Occipital lobe (tissue), 1 donor: ENCODE measurements at regions not wholly inside any gene's neighbourhood (a gene's known extent, or its start where the extent isn't known, plus 50 kb on each side); places are given as distances from the start of the nearest gene placed in this dataset.

ENCODE experiments used
- DNase-seq: peaks from one replicate; lab custom pipeline; 2025; lab: John Stamatoyannopoulos, UW

DNA sequence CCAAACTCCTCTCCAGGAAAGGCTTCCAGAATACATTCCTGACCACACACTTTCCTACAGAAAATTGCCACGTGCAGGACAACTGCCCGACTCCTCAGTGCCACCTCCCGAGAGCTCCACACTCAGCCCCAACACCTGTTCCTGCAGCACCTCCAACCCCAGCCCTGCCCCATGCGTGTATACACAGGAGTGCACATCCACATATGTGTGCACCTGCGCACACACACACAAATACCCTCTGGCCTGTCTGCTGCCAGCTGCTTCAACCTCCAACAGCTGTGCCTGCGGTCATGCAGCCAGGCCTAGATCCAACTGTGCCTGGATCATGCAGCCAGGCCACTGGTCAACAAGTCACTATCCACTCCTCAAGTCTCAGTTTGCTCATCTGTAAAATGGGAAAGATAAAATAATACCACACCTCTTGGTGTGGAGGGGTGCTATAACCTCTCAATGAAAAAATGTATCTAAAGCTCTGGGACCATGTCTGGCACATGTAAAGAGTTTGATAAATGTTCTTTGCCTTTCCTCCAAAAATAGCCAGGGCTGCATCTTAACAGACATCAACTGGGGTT is 152.1 kb upstream of the ID2 start:
- no peak for DNase-seq

DNA sequence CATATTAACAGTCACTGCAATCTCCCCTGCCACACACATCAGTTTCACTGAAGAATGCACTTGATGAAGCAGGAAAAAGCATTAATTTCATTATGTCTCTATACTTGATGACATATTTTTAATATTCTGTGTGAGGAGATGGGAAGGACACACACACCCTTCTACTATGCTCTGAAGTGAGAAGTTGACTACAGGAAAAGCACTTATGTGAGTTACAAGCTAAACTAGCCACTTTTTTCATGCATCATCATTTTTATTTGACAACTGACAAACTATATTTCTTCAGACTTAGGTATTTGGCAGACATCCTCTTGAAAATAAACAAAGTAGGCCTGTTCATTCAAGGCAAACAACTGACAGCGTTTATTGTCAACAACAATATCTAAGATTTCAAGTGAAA is 150.4 kb upstream of the ID2 start:
- DNase-seq: no peak

DNA sequence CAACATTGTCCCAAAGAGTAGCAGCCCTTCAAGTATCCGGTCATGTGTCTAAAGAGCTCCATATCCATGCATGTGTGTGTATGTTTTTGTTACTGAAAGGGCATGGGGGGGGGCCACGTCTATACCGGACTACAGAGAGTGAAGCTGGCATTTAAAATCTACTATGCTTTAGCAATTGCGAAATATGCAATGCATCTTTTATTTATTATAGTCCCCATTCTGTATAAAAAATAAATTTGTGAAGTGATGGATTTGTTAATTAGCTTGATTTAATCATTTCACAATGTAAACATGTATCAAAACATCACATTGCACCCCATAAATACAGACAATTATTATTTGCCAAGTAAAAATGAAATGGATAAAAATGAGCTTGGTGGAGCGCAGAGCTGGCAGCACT is 149.4 kb upstream of the ID2 start:
- no peak for DNase-seq

DNA sequence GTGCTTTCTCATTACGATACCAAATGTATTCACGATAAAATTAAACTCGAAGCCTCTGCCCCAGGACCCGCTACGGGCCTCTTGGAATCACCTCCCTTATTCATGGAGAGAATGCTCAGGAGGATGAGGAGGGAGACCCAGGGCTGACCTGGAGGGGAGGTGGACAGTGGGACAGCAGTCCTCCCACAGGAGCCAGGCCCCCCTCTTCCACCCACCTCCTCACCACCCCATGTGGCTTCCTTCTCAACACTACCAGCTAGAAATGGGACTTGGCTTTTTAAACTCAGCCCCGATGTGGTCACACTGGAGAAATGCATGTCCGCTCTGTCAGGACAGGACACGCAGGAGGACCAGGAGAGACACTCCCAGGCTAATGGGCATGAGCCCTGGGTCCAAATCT is 147.9 kb upstream of the ID2 start:
- no peak for DNase-seq

DNA sequence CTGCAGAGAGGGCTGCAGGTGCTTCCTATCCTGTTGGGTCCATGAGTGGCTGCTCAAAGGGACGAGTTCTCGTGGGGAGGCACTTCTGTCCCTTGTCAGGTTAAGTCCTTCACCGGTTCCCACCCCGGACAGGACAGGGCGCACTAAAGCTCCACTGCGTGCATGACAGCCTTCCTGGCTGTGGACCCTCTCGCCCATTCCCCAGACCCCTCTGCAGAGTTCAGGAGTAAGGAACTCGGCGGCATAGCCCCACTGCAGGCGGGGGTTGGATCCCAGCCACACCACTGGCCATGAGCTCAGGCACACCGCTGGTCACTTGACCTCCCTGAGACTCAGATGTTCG is 147.5 kb upstream of the ID2 start:
- DNase-seq: no peak

DNA sequence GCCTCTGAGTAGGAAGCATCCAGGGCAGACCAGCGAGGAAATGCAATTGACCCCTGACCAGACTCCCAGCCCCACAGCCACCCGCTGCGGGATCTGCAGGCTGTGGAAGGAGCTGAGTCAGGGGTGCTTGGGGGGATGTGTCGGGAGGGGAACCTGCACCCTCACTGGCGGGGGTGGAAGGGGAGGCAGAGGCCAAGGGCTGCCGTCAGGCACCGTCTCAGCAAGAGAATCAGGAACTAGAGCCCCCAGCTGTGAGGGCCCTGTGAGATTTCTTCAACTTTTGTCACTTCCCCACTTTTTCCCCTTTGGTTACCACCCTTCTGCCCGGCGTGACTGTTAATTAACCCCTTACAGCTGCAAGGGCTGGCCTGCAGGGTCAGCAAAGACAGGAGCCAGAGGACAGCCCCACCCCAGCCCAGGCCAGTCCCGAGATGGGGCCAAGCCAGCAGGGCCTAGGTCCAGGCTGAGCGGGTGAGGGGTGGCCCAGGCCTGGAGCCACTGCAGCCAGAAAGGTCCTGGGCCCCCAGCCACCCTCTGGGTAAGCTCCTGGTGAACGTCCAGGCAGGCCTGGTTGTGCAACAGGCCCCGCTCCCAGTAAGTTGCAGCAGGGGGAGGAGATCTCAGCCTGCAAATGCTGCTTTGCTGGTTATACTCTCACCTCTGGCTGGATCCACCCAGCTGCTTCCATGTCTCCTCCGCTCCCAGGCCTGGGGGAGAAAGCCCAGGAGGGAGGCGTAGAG is 147.0 kb upstream of the ID2 start:
- peak; percentile 51 for DNase-seq

DNA sequence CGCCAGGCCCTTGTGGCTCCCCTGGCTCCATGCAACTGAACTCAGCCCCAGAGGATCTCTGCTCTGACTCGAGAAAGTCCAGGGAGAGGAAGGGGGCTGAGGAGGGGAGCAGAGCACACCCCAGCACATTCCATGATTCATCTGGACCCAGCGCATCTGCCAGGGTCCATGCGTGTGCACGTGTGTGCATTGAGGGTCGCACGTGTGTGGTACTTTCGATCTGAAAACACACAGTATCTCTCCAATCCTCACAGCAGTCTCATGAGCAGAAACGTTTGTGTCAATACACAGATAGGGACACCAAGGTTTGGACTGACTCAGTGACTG is 146.4 kb upstream of the ID2 start:
- no peak for DNase-seq

DNA sequence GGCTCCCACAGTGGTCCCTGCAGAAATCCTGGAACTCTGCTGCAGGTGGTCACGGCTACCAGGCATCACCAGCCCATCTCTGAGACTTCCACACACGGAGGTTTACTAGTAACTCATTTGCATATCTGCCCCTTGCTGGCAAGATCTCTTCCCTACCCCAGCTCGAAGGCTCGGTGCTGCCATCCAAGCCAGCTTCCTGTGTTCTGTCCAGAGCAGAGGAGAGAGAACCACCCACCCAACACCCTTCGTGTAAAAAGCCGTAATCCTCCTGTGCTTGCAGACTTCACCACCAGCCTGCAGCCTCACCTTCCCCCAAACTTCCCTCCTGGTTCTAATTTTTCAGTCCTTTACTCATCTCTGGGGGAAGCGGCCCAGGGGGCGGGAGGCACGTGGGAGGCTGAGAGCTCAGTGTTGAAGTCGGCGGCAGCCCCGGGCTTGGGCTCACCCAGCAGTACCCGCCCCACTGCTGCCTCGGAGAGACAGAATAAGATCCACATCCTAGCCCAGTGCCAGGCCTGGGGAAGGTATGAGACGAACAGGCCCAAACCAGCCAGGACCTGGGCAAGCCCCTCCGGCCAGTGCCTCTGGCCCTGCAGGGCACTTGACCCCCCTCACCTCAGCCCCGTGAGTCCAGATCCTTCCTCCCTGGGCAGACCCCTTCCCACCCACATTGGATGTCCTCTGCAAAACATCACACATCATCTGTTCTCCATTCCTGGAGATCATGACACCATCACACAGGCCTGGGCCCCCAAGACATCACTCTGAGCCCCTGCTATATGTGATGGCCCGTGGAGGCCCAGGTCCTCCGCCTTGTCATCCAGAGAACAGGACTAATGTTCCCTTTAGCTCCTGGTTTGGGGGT is 145.8 kb upstream of the ID2 start:
- peak; percentile 82 for DNase-seq

DNA sequence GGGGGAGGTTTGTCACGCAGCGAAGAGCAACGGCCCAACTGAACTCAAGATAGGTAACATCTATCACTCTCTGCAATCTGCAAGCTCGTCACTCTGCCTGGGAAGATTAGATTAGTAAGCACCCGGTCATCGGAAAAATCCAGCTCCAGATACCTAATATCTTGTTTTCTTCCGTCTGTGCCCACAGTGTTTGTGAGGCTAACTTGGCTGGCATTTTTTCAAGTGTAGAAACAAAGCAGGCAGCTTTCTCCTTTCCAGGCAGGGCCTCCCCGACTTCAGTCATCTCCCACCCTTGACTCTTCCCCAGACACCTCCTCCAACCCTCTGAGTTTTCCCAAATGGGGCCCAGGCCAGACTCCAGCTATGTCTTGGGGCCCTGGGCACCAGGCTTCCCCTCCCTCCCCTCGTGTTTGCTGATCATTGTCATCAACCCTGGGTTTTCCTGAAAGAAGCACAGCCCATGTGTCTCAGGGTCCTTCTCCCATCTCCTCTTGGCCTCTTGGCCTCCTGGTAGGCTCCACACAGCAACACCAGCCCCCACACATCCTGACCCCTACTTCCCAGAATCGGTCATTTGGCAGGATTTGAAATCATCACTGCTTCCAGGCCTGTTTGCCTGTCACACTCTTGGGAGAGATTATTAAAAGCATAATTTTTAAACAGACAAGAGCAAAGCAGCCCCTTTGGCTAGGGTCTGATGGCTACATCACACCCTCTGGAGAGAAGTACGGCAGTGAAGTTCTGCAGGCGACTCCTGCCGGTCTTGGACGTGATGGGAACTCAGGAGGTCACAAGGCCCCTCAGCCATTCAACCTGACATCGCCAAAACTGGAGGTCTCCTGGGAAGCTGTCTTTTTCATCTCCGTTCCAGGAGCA is 144.9 kb upstream of the ID2 start:
- DNase-seq: no peak

DNA sequence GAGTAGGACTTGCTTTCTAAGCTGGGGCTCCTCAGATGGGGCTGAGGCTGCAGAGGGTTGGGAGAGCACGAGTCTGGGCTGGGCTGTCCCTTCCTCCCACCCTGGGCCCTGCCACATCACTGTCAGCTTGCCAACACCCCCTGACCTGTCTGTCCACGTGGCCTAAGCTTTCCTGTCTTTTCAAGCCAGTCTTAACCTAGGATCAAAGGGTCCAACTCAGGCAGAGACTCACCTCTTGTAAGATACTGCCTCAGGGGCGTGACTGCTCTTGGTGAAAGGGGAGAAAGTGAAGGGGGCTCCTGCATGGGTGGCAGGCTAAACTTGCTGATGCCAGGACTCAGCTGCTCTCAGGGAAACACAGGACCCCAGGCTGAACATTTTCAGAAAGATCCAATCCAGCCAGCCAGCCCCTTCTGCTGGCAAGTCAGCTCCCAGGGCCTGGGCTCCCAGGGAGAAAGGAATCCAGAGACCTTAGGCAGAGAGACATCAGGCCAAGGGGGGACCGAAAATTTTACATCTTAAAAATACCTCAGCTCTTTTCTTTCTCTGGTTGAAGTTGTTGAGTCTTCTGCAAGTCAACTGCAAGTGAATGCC is 144.2 kb upstream of the ID2 start:
- no peak for DNase-seq

DNA sequence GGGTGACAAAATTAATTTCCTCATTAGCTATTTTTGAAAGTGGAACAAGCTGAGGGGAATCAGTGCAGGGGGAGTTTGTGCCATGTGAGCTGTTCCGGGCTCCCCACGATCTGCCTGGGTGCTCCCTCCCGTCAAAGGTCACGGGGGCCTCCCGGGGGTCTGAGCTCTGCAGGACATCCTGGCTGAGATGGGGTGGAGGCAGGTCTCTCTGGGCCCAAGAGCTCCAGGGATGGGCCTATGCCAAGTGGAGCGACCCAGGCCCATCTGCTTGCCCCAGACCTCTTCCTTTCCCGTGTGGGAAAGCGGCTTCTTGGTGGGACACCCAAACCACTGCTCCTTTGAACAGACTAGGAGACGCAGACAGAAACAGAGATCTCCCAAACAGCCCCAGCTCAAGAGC is 143.3 kb upstream of the ID2 start:
- no peak for DNase-seq

DNA sequence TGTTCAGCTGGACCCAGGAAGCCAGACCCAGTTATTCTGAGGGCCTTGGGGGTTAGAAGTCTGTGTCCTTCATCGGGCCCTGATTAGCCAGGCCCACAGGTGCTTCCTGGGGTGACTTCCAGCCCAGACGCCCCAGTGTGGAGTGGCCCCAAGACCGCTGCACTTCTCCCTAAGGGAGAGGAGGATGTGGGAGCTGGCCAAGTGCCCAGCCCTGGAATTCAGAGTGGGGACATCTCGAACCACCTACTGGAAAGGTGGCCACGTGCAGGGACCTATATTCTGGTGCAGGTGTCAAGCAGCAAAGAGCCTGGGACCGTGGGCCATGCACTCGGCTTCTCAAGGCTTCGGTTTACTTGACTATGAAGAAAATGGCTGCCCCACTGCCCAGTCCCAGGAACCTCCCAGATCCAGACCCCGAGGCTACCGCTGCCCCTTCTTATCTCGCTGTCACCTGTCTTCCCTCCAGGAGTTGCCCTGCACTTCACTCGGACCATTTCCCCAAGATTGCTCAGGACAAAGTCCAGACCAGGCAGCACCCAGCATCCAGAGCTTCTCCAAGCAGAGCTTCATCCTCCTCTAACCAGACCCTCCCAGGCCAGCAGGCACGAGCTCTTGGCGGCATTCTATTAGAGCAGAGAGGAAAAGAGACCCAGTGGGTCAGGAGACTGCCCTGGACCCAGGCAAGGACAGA is 142.8 kb upstream of the ID2 start:
- DNase-seq: no peak

DNA sequence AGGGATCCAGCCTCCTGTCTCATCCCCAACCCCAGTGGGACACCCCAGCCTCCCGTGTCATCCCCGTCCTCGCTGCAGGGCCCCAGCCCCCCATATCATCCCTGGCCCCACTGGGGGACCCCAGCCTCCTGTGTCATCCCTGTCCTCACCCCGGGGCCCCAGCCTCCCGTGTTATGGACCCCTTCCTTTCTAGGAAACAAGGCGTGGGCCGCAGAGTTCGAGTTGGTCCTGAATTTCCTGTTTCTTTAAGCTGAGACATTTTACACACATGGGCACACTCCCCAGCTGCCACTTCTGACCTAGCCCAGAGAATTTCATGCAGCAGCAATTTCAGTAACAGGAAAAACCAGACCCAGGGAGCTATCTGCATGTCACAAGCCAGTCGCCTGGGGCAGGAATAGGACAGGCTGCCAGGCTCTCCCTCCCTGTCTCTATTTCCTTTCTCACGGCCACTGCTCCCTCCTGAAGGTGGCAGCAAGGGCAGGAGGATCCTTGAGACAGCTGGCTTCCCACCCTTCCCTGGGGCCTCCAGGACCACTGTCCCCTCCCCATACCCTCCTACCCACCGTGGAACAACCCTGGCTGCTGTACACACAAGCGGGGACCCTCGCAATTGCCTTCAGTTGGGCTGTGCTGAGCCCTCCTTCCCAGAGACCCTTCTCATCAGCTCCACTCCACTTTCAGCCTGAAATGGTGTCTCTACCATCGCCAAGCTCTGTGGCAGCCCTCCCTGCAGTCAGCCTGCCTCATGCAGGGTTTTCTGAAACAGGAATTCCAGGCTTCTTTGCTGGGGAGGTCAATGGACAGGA is 141.9 kb upstream of the ID2 start:
- no peak for DNase-seq

DNA sequence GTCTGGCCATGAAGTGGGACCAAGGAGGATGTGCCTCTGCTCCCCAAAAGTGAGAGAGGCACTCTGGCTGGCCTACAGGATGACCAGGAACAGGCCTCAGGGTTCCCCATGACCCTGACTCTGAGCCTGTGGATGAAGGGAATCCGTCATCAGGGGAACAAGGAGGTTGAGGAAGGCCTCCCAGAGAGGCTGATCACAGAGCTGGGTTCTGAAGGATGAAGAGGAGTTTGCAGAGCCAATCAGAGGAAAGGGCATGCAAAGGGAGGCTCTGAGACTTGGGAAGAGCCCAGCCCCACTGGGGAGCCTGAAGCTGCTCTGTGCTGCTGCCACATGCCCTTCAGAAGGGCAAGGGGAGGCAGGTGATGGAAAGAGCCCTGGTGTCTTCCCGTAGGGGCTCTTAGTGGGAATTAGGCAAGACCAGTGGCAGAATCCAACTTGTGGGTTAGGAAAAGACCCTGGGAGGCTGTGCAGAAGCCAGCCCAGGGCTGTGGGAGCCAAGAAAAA is 141.3 kb upstream of the ID2 start:
- DNase-seq: no peak

DNA sequence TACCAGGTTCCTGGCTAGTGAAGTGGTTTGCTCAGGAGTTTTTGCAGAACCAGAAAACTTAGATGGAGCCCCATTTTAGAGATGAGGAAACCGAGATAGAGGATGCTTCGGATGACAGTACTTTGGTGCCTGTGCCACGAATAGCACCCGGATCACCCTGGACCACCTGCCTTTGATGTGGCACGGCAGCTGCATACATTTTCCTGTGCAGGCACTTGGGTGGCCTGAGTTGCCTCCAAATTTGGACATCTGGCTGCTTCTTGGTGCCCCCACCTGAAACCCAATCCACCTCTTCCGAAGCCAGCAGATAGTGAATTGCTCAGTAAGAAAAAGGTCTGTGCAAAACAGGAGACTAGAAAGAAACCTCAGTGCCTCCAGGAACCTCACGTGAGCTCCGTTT is 140.6 kb upstream of the ID2 start:
- DNase-seq: no peak

DNA sequence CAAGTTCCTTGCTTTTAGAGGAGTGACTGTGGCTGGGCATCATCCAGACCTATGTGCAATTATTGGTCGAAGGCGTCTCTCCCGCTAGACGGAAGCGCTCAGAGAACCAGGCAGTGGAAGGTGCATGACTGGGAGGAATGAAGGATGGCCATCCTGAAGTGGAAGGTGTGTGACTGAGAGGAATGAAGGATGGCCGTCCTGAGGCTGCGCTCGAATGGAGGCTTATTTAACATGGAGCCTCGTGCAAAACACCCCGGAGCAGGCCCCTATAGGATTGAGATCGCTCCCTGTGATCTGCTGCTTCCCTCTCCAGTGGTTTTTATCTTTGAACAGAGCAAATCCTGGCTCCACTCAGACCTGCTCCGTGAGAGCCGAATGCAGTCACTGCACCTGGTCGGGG is 140.2 kb upstream of the ID2 start:
- DNase-seq: no peak

DNA sequence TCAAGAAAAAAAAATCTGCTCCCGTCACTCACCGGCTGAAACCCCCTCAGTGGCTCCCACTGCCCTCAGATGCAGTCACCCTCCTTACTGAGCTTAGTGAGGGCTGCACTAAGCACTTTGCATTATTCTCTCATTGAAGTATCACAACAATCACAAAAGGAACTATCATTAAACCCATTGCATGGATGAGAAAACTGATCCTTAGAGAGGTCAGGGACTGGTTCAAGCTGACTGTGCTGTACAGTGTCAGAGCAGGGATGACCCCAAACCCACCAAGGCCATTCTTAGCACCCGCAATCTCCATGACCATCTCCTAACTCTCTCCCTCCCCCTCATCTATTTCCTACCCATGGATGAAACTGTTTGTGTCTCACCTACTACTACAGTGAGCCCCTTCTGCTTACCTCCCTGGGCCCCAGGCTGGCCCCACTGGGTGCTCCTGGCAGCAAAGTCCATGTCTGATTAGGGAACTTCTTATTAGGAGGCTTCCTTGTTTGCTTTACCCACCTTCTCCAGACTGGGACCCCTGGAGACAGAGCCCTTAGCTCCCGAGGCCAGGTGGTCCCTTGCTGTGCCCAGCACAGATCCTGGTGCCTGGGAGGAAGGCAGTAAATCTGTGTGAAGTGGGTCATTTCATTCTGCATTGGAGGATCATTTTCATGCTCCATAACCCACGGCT is 139.3 kb upstream of the ID2 start:
- DNase-seq: no peak

DNA sequence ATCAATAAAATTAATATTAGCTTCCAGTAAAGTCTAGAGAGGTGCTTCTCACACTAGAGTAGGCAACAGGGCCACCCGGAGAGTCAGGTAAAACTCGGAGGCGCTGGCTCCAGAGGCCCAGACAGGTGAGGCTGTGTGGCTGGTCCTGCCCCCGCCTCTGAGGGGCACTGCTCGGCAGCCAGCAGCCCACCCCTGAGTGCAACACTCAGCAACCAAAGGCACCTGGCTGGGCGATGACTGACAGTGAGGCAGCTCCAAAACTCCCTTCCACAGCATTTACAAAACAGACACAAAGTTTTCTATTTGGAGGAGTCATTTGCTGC is 138.8 kb upstream of the ID2 start:
- no peak for DNase-seq

DNA sequence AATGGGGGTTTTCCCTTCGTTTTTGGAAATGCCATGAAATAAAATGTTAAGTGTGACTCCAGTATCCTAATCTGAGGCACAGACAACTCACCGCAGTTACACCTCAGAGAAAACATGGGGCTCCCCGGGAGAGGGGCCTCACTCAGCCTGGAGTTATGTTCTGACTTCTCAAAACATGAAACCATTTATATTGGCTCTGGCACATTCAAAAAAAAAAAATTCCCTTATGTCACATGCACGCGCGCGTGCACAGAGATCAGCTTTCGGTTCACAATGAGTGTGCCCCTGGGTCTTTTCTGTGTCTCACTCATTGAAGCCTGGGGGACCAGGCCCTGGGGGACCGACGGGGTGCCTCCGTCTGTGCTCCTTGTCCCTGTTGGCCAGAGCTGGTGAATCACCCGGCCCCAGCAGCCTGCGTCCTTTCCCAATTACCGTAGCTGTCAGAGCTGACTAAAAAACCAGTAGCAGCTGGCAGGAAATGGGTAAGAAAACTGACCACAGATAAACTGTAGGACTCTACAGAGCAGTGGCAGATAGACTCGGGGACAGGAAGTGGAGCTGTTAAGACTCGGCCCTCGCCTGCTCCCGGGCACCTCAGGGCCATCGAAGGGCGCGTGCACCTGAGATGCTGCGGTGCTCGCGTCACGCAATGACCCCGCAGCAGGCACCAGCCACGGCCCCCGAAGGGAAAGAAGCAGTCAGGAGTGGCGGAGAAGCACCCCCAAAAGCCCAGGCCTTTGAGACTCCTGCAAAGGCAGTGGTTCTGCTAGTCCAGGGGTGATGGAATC is 138.3 kb upstream of the ID2 start:
- no peak for DNase-seq
